ENCODE measurements at regions not wholly inside any gene's neighbourhood (a gene's known extent, or its start where the extent isn't known, plus 50 kb on each side); places are given as distances from the start of the nearest gene placed in this dataset.

GRCh38 chr10:62735464-62736167, 68.9 kb upstream of the ADO start:
- Histone ChIP-seq H3K4me1 (no peaks in the 10 kb centered on the region), H3K27me3 (no peaks in the 10 kb centered on the region), H3K4me3 (no peak overlapping the region), H3K27ac (no peak overlapping the region), H3K36me3 (no peaks in the 10 kb centered on the region), H3K9me3 (no peaks in the 10 kb centered on the region)
- no peak for DNase-seq (ENCODE audit: extremely low spot score in 2 of 2)
- TF ChIP-seq POLR2AphosphoS5 (IDR thresholded peaks at IDR 0.05; ENCODE audit: insufficient read depth in 1 of 2, low read depth in 1 of 2) (no peak), POLR2A (IDR thresholded peaks at IDR 0.05) (no peak)
- TF ChIP-seq, protein P1, sequence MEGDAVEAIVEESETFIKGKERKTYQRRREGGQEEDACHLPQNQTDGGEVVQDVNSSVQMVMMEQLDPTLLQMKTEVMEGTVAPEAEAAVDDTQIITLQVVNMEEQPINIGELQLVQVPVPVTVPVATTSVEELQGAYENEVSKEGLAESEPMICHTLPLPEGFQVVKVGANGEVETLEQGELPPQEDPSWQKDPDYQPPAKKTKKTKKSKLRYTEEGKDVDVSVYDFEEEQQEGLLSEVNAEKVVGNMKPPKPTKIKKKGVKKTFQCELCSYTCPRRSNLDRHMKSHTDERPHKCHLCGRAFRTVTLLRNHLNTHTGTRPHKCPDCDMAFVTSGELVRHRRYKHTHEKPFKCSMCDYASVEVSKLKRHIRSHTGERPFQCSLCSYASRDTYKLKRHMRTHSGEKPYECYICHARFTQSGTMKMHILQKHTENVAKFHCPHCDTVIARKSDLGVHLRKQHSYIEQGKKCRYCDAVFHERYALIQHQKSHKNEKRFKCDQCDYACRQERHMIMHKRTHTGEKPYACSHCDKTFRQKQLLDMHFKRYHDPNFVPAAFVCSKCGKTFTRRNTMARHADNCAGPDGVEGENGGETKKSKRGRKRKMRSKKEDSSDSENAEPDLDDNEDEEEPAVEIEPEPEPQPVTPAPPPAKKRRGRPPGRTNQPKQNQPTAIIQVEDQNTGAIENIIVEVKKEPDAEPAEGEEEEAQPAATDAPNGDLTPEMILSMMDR (IDR thresholded peaks at IDR 0.05): no peak
- intact Hi-C loops (cut with DNase I): no loop called here

- intact Hi-C loops (cut with DNase I): no loop called here
- TF ChIP-seq, protein P1 (IDR thresholded peaks at IDR 0.05): no peak
- no peak for TF ChIP-seq POLR2A (IDR thresholded peaks at IDR 0.05)
Measured at GRCh38 chr10:62736168-62736546, 68.4 kb upstream of the ADO start.

DNA sequence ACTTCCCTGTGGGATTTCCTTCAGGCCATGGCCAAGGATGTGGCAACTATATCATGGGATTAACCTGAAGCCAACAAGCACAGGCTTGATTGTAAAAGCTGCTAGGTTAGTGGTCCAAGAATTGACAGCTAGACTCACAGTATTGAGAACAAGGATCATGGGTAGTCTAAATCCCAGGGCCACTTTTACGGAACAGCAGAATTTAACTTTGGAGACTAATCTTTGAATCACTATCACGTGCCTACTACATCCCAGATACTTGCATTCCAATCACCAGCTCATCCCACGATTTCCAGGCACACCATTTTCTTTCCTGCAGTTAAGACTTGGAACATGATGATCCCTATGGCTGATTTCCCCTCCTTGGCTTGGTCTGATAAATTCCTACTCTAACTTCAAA, 65.6 kb upstream of the ADO start:
- no peak overlapping the region for H3K27ac ChIP-seq
- DNase-seq (ENCODE audit: extremely low spot score in 2 of 2): no peak
- H3K4me1 ChIP-seq: no peaks in the 10 kb centered on the region
- H3K36me3 ChIP-seq: no peaks in the 10 kb centered on the region
- H3K27me3 ChIP-seq: no peaks in the 10 kb centered on the region
- H3K4me3 ChIP-seq: no peak overlapping the region
- no peaks in the 10 kb centered on the region for H3K9me3 ChIP-seq
- intact Hi-C loops (cut with DNase I): no loop called here
- TF ChIP-seq, protein P1 (IDR thresholded peaks at IDR 0.05): no peak
- TF ChIP-seq POLR2AphosphoS5 (IDR thresholded peaks at IDR 0.05; ENCODE audit: insufficient read depth in 1 of 2, low read depth in 1 of 2) (no peak), POLR2A (IDR thresholded peaks at IDR 0.05) (no peak)

More at GRCh38 chr10:62736168-62736546, 68.4 kb upstream of the ADO start:
- Histone ChIP-seq H3K27ac (no peak overlapping the region), H3K36me3 (no peaks in the 10 kb centered on the region), H3K9me3 (no peaks in the 10 kb centered on the region), H3K27me3 (no peaks in the 10 kb centered on the region), H3K4me1 (no peaks in the 10 kb centered on the region), H3K4me3 (no peak overlapping the region)
- DNase-seq (ENCODE audit: extremely low spot score in 2 of 2): no peak

GRCh38 chr10:62740885-62741745, 63.4 kb upstream of the ADO start:
- no peak for DNase-seq (ENCODE audit: extremely low spot score in 2 of 2)
- no peaks in the 10 kb centered on the region for H3K9me3 ChIP-seq
- intact Hi-C loops (cut with DNase I): no loop called here
- no peaks in the 10 kb centered on the region for H3K27me3 ChIP-seq
- no peaks in the 10 kb centered on the region for H3K36me3 ChIP-seq
- no peak overlapping the region for H3K4me3 ChIP-seq
- no peaks in the 10 kb centered on the region for H3K4me1 ChIP-seq
- no peak overlapping the region for H3K27ac ChIP-seq
- TF ChIP-seq POLR2AphosphoS5 (IDR thresholded peaks at IDR 0.05; ENCODE audit: insufficient read depth in 1 of 2, low read depth in 1 of 2): no peak
- TF ChIP-seq, protein P1 (IDR thresholded peaks at IDR 0.05): no peak

- Histone ChIP-seq H3K9me3 (no peaks in the 10 kb centered on the region), H3K36me3 (no peaks in the 10 kb centered on the region), H3K27ac (no peak overlapping the region), H3K4me1 (no peaks in the 10 kb centered on the region), H3K27me3 (no peaks in the 10 kb centered on the region), H3K4me3 (no peak overlapping the region)
- TF ChIP-seq, protein P1 (IDR thresholded peaks at IDR 0.05): no peak
- TF ChIP-seq POLR2AphosphoS5 (IDR thresholded peaks at IDR 0.05; ENCODE audit: insufficient read depth in 1 of 2, low read depth in 1 of 2): no peak
- no peak for TF ChIP-seq POLR2A (IDR thresholded peaks at IDR 0.05)
- intact Hi-C loops (cut with DNase I): no loop called here
- no peak for DNase-seq (ENCODE audit: extremely low spot score in 2 of 2)
Measured at GRCh38 chr10:62741996-62742395, 62.5 kb upstream of the ADO start.
